NCI-H510A treated with DMSO at 0.1 percent for 48 hours (cell line): ENCODE measurements at regions not wholly inside any gene's neighbourhood (a gene's known extent, or its start where the extent isn't known, plus 50 kb on each side); places are given as distances from the start of the nearest gene placed in this dataset.

Source experiments
- DNase-seq: peaks from one replicate; lab custom pipeline; 2025; lab: John Stamatoyannopoulos, UW

- DNase-seq, result no peak
These were observed 643.9 kb upstream of the ZNF608 start for GRCh38 chr5:125390326-125390725.

GRCh38 chr5:125393221-125393815 is 646.9 kb upstream of the ZNF608 start:
- no peak for DNase-seq

DNA sequence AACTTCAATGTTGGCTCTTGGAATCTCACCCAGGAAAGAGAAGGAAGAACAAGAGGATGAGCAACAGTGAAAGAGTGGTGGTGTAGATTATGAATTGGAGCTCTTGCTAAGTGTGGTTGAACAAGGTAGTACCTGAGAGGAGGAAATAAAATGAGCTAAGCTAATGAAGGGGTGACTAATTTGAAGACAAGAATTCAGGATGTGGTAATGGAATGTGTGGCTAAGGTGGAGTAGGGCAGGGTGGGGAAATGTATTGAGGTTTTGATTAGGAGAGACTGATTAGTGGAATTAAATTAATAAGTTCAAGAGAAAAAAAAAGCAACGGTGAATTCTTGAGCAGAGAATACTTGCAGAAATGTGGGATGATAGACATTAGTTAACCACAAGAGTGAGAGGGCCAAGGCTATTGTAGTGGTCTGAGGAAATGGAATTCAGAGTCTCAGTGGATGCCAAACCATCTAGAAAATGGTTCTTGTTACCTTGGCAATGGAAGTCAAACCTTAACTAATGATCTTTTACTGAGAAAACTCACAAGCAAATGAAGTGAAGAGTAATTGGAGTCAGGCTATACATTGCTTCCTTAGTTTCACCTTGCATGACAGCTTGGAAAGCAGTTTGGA is 648.3 kb upstream of the ZNF608 start:
- DNase-seq, result no peak

DNA sequence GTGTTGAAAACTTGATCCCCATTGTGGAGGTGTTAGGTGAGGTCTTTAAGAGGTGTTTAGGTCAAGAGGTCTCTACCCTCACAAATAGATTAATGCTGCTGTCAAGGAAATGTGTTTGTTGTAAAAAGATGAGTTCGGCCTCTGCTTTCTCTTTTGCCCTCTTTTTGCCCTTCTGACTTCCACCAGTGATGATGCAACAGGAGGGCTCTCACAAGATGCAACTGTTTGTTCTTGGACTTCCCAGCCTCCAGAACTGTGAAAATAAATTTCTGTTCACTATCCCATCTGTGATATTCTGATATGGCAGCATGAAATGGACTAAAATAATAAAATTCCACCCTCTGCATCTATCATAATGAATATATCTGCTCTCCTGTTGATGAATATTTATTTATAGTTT is 650.0 kb upstream of the ZNF608 start:
- DNase-seq, result no peak

- no peak for DNase-seq
These were observed 652.0 kb upstream of the ZNF608 start for GRCh38 chr5:125398466-125398865.

DNA sequence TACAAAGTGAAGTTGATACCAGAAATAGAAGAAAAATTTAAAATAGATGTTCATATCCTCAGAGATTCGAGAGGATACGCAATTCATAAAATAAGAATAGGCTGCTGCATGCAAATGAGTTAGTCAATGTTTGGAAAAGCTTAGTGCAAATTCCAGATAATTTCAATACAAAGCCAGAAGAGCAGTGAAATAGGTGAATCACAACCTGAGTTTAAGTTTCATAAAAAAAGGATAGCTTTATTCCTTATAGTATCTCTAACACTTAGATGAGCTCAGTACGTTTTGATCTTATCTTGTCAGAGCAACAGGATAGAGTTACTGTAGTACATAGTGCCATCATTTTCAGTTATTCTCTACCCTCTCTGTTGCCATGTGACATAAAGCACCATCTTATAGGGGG is 653.4 kb upstream of the ZNF608 start:
- no peak for DNase-seq

DNA sequence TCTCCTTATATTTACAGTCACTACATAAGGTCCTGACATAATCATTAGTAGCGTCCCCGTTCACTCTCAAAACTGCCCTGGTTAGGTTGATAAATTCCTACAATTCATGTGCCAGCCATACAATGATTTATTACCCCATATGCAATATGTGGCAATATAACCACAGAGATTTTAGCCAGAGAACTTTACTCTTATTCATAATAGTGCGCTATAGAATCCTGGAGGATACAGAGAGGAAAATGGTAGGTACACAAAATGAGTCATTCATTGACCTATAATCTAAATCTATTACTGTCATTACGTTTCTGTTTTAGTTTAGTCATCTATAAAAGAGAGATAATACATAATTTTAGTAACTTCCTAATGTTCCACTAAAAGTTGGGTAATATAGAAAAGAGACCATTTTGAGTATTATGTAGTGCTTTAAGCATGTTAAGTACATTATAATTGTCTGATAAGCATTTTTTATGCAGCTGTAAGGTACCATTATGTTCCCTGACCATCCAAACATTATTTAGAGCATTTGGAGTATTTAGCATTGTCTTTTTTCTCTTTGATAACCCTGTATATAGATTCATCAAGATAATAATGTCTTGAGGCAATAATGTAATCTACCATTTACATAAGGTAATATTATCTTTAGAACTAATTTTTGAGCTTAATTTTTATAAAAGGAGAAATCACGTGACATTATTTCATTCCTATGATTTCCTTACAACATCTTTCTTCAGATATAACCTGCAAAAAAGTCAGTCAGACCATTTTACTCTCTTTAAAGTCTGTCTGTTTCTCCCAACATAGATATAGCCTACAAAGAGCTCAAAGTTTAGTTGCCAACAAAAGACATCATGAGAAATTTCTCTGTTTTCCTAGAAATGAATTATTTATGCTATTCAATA is 655.5 kb upstream of the ZNF608 start:
- DNase-seq, result no peak

DNA sequence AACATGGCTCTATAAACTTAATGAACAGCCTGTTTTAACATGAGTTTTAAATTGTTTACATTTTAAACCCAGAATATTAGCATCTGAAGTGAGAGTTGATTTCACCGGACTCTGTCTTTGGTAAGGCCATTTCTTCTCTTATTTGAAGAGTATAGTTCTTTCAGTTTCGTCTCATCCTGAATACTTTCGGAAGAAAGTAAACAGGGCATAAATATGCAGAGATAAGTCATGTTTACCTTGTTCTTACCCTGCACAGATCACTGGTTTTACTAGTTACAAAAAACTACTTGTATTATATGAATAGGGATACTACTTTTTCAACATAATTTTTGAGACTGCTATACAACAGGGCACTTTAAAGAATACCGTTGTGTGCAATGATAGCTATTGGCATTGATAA is 656.3 kb upstream of the ZNF608 start:
- no peak for DNase-seq

- no peak for DNase-seq
These were observed 657.6 kb upstream of the ZNF608 start for GRCh38 chr5:125404056-125404455.

- no peak for DNase-seq
These were observed 662.2 kb upstream of the ZNF608 start for GRCh38 chr5:125408448-125409233.

- peak; percentile 49 for DNase-seq
These were observed 662.9 kb upstream of the ZNF608 start for GRCh38 chr5:125409234-125409860.

GRCh38 chr5:125409861-125410536 is 663.6 kb upstream of the ZNF608 start:
- peak; percentile 40 for DNase-seq

GRCh38 chr5:125410537-125411070 is 664.2 kb upstream of the ZNF608 start:
- DNase-seq, result no peak

DNA sequence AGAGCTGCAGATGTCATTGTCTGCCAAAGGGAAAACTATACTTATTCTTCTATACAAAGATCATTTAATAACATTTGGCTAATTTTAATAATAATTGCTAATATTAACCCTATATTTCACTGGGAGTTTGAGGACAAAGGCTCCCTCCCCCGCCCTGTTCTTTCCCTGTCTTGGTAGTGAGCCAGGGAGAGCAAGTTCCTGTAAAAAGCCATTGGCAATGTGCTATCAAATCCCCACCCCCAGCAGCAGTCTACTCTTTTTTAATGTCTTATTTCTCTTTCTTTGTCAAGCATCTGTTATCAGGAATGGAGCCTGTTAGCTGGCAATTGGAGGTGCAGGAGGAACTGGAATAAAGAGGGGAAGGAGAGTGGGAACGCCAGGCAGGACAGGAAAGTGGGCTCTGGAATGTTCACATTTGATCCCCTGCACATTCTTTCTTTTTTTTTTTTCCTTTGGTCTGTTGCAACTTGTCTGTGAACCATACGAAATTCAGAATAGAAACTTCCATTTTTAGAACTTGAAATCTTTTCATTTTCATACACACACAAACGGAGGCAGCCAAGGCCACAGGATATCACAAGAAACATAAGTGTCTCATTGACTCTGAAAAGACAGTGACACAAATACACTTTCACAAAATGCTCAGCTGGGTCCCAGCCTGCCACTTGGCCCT is 664.8 kb upstream of the ZNF608 start:
- no peak for DNase-seq

DNA sequence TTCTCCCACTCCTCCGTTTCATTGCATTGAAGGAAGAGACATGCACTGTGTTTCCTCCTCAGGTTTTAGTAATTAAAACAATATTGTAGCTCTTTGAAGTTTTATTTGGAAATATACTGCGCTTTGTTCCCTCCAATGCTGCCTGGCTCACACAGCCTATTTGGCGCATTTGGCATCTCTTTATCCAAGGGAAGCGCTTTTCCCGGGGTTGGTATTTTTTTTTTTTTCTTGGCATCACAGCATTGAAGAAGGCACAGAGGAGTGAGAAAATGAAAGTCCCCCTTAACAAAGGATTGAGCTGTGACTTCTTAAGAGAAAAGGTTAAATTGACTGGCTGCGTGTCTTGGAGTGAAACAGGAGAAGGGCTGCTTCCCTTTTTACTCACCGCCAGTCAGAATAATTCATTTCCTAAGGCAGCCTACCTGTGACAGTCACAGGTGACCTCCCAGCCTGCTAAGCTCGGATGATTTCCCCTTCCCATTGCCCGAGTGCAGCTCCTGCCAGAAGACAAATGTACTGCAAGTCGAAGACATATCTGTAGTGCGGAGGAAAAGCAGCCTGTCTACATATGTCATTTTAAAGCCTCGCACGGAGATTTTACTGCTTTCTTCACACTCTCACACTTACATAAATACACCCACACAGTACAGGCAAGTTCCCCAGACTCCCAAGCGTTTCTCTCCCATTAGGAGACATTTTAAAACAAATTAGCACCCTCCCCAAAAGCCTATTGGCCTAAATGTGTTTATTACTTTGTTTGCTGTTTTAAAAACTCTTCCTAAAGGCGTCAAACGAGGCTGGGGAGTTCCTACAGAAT is 665.5 kb upstream of the ZNF608 start:
- no peak for DNase-seq

DNA sequence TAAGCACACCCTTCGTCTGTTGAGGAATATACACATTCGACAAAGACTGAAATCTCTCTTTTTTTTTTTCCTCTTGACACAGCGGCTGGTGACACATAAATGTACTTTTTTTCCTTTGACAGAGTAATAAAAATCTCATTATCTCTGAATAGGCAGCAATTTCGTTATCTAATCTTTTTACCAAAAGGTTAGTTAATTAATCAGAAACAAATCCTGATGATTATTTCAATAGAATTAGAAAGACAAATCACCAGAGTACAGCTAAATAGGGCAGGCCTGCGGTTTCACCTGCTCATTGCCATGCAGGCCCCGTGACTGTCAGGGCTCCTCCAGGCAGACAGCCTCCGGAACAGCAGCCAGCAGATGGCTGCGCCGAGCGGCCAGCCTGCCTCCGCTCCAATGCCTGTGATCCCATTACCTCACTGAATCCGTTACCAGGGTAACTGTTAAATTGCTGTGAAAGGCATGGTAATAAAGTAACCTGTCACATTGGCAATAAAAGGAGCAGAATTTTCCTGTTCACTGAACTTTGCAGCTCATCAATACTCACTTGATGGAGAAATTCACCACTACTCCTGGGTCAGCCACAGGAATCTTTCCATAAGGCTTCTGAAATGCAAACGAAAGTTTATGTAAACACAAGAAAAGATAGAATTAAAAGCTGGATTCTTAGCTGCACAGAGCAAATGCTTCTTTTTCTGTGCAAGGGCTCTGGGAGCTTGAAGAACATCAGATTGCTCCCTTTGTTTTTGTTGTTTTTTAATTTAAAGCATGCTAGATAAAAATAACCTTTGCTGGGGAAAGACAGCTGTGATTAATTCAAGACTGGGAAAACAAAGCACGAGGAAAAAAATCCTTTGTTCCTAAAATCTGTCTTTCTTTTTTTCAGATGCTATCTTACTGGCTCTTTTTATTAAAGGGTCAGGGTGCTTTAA is 666.4 kb upstream of the ZNF608 start:
- DNase-seq, result peak; percentile 22

DNA sequence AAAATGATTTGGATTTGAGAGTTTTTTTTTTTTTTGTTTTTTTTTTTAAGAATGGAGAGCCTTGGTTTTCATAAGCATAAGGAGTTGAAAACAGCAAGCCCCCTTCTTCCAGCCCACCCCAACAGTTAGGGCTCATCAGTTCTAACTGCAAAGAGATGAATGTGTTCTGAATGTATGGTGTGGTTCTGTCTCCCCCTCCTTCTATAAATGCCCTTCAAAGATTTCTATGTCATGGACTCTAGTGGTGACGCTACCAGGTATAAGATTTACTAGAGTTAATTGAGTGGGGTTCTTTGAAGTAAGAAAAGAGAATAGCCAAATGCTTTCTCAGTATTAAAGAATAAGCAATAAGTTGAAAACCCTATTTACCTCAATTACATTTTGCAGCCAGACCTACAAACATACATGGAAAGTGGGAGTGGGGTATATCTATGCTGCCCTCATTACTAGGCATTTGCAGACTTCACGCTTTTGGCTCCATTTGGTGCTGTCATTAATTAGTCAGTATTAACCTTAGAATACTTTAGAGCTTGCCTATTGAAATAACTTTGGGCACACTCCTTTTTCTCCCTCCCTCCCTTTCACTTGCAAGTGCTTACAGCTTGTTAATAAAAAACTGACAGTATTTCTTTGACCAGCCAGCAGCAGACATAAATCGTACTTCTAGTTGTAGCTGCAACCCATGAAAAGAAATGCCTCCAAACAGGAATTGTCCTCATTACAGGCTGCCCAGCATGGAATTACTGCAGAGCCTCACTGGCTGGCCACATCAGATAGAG is 667.2 kb upstream of the ZNF608 start:
- DNase-seq, result no peak

DNA sequence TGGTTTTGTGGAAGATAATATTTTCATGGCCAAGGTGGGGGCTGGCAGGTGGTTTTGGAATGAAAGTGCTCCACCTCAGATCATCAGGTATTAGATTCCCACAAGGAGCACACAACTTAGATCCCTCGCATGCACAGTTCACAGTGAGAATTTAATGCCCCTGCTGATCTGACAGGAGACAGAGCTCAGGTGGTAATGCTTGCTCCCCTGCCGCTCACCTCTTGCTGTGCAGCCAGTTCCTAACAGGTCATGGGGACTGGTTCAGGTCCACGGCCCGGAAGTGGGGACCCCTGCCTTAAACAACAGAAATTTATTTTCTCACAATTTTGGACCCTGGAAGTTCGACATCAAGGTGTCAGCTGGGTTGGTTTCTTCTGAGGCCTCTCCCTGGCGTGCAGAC is 668.7 kb upstream of the ZNF608 start:
- DNase-seq, result no peak
